Fibroblast of lung (primary cell): ENCODE measurements at regions not wholly inside any gene's neighbourhood (a gene's known extent, or its start where the extent isn't known, plus 50 kb on each side); places are given as distances from the start of the nearest gene placed in this dataset.

Experiments used
- DNase-seq, 2 donors: peaks; one replicate each; pipeline versions ENCODE4 v3.0.0 to v3.0.0-alpha.2; 2010; ENCODE audit warnings: low read depth in 2 of 2
- H2AFZ ChIP-seq: 2 replicates; pipeline ENCODE4 v1.5.1; 2012; ENCODE audit warnings: low read length, control low read depth, inconsistent platforms
- H3K27ac ChIP-seq: 2 replicates; pipeline ENCODE4 v1.5.1; 2011; ENCODE audit warnings: low read length, control low read depth; ENCODE audit not compliant: insufficient read depth
- H3K27me3 ChIP-seq: 2 replicates; pipeline ENCODE4 v1.5.1; 2011; ENCODE audit warnings: mild to moderate bottlenecking, low read length; ENCODE audit not compliant: control insufficient read depth, insufficient read depth
- H3K36me3 ChIP-seq: 2 replicates; pipeline ENCODE4 v1.5.1; 2011; ENCODE audit warnings: low read length; ENCODE audit not compliant: control insufficient read depth, insufficient read depth
- H3K4me1 ChIP-seq: 2 replicates; pipeline ENCODE4 v1.5.1; 2011; ENCODE audit warnings: low read length; ENCODE audit not compliant: control insufficient read depth, insufficient read depth; ENCODE audit errors: extremely low read depth
- H3K4me2 ChIP-seq: 2 replicates; pipeline ENCODE4 v1.5.1; 2011; ENCODE audit warnings: low read length, control low read depth; ENCODE audit not compliant: insufficient read depth; ENCODE audit errors: extremely low read depth
- H3K4me3 ChIP-seq, 4 experiments: fragments of 200-600 bp in 1 of 4; sonication (generic) in 1 of 4; replicated peaks in 1 of 4; 2 replicates each; pipeline ENCODE4 v1.5.1; 2011 to 2016; ENCODE audit warnings: low read length in 4 of 4, low read depth in 3 of 4, mild to moderate bottlenecking in 3 of 4, control low read depth in 2 of 4, inconsistent platforms in 1 of 4, mixed read lengths in 1 of 4; ENCODE audit not compliant: insufficient read depth in 1 of 4; ENCODE audit errors: control extremely low read depth in 1 of 4
- H3K79me2 ChIP-seq: 2 replicates; pipeline ENCODE4 v1.5.1; 2012; ENCODE audit warnings: mild to moderate bottlenecking, low read length, inconsistent platforms; ENCODE audit not compliant: control insufficient read depth, insufficient read depth
- H3K9ac ChIP-seq: 2 replicates; pipeline ENCODE4 v1.5.1; 2011; ENCODE audit warnings: mild to moderate bottlenecking, low read length, control low read depth; ENCODE audit not compliant: insufficient read depth
- H3K9me3 ChIP-seq: 2 replicates; pipeline ENCODE4 v1.5.1; 2012; ENCODE audit warnings: low read depth, low read length; ENCODE audit not compliant: control insufficient read depth, insufficient read depth
- H4K20me1 ChIP-seq: 2 replicates; pipeline ENCODE4 v1.5.1; 2011; ENCODE audit warnings: low read length; ENCODE audit not compliant: control insufficient read depth, insufficient read depth; ENCODE audit errors: extremely low read depth
- EZH2 ChIP-seq: IDR thresholded peaks from 2 replicates; pipeline ENCODE4 v1.5.1; 2012; ENCODE audit warnings: low read length, control low read depth, mild to moderate bottlenecking; ENCODE audit errors: missing control alignments
- TF ChIP-seq, protein P1 (sequence below), 2 donors: IDR thresholded peaks in 1 of 2; conservative IDR thresholded peaks in 1 of 2; 1 replicate in 1 of 2; 2 replicates in 1 of 2; pipeline ENCODE4 v1.5.1; 2011 to 2012; ENCODE audit warnings: low read length in 2 of 2, control low read depth in 1 of 2, inconsistent platforms in 1 of 2, low read depth in 1 of 2, mild to moderate bottlenecking in 1 of 2

DNA sequence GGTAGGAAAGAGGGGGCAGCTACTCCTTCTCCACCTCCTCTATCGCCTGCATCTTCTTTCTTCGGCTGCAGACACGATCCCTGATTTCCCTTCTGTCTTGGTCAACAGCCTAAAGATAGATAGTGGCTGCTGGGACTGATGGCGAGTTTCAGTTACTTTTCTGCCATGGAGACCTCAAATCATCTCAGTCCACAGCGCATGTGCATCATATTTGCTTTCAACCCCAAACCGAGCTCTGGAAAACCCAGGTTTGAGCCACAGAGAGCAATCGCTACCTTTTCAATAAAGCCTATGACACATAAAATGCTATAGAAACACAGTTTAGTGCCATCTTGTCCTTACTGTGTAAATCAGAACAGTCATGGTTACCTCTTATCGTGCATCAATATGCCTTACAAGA is 142.9 kb upstream of the IRF2BP2 start:
- no peaks in the 10 kb centered on the region for H3K27me3 ChIP-seq
- H4K20me1 ChIP-seq: no peaks in the 10 kb centered on the region
- H3K4me1 ChIP-seq: peaks cover 9% of the 10 kb centered on the region
- H3K4me3 ChIP-seq: no peak overlapping the region
- H3K9ac ChIP-seq: no peak overlapping the region
- no peak for DNase-seq
- H3K36me3 ChIP-seq: no peaks in the 10 kb centered on the region
- TF ChIP-seq, protein P1, sequence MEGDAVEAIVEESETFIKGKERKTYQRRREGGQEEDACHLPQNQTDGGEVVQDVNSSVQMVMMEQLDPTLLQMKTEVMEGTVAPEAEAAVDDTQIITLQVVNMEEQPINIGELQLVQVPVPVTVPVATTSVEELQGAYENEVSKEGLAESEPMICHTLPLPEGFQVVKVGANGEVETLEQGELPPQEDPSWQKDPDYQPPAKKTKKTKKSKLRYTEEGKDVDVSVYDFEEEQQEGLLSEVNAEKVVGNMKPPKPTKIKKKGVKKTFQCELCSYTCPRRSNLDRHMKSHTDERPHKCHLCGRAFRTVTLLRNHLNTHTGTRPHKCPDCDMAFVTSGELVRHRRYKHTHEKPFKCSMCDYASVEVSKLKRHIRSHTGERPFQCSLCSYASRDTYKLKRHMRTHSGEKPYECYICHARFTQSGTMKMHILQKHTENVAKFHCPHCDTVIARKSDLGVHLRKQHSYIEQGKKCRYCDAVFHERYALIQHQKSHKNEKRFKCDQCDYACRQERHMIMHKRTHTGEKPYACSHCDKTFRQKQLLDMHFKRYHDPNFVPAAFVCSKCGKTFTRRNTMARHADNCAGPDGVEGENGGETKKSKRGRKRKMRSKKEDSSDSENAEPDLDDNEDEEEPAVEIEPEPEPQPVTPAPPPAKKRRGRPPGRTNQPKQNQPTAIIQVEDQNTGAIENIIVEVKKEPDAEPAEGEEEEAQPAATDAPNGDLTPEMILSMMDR (conservative IDR thresholded peaks at IDR 0.05 in 1 of 2, IDR thresholded peaks at IDR 0.05 in 1 of 2; ENCODE audit: low read depth in 1 of 2, low read length in 2 of 2): no peak
- no peak for TF ChIP-seq EZH2
- H3K27ac ChIP-seq: no peak overlapping the region
- no peaks in the 10 kb centered on the region for H3K9me3 ChIP-seq
- no peak overlapping the region for H2AFZ ChIP-seq
- no peak overlapping the region for H3K4me2 ChIP-seq
- no peaks in the 10 kb centered on the region for H3K79me2 ChIP-seq

DNA sequence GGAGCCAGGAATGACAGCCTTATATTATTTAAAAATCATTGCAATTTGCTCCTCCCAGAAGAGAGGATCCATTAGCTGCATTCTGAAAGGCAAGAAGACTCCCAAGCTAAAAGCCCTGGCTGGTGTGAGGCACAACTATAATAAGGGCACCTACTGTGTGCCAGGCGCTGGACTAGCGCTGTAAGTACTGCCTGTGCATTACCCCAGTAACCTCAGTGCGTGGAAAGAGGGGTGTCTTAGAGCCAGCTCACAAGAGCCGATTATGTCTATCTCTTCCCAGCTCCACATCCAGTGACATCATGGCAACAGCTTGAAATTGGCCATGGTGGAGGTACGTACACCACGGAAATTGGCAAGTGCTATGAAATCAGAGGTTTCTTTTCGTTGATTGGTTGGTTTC is 141.7 kb upstream of the IRF2BP2 start:
- H2AFZ ChIP-seq: no peak overlapping the region
- H3K9ac ChIP-seq: no peak overlapping the region
- peaks cover 9% of the 10 kb centered on the region for H3K4me1 ChIP-seq
- no peak overlapping the region for H3K27ac ChIP-seq
- H3K36me3 ChIP-seq: no peaks in the 10 kb centered on the region
- TF ChIP-seq EZH2: no peak
- no peaks in the 10 kb centered on the region for H3K9me3 ChIP-seq
- no peaks in the 10 kb centered on the region for H4K20me1 ChIP-seq
- H3K4me3 ChIP-seq: no peak overlapping the region
- DNase-seq: no peak
- H3K79me2 ChIP-seq: no peaks in the 10 kb centered on the region
- H3K4me2 ChIP-seq: no peak overlapping the region
- H3K27me3 ChIP-seq: no peaks in the 10 kb centered on the region

DNA sequence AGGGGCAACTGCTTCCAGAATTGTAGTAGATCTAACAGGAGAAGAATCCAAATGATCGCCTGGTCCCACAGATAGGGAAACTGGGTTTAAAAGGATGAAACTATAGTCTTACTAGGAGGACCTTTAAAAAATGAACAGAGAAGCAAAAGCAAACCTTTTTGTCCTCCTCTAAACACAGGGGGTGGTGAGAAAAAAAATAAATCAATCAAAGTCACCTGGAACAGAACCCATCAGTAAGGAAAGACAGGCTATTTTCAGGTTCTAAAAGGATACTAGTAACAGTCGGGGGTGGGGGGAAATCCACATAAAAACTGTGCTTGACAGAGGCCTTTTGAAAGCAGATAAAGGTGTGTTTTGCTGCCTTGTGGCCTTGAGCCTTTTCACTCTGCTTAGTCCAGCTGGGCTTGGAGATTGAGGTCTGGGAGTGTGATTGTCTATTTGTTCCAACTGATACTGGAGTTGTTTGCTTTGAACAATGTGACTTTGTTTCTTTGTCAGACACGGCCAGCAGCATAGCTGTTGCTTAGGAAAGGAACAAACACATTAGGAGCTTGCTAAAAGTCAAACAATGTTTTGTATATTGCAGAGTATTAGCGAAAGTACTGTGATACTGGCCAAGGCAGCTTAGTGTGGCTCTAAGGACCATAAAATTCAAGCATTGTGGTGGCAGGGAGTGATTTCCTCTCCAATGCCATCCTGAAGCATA is 141.1 kb upstream of the IRF2BP2 start:
- H3K36me3 ChIP-seq: no peaks in the 10 kb centered on the region
- H3K27me3 ChIP-seq: no peaks in the 10 kb centered on the region
- no peak overlapping the region for H3K4me3 ChIP-seq
- H3K4me2 ChIP-seq: no peak overlapping the region
- no peaks in the 10 kb centered on the region for H4K20me1 ChIP-seq
- H3K79me2 ChIP-seq: no peaks in the 10 kb centered on the region
- no peak for DNase-seq
- TF ChIP-seq, protein P1 (conservative IDR thresholded peaks at IDR 0.05 in 1 of 2, IDR thresholded peaks at IDR 0.05 in 1 of 2; ENCODE audit: low read depth in 1 of 2, low read length in 2 of 2): no peak
- no peak for TF ChIP-seq EZH2
- no peaks in the 10 kb centered on the region for H3K9me3 ChIP-seq
- H3K4me1 ChIP-seq: peaks cover 9% of the 10 kb centered on the region
- H3K27ac ChIP-seq: no peak overlapping the region
- no peak overlapping the region for H3K9ac ChIP-seq
- H2AFZ ChIP-seq: no peak overlapping the region
